ENCODE measurements at regions not wholly inside any gene's neighbourhood (a gene's known extent, or its start where the extent isn't known, plus 50 kb on each side); places are given as distances from the start of the nearest gene placed in this dataset.
"Not testable (repeated sequence)": the region's sequence is repeated elsewhere in the genome, so short reads cannot be mapped to it uniquely, and the experiment has no call there.

- no peak overlapping the region for H3K4me3 ChIP-seq (ENCODE audit: low read depth, low read length)
- DNase-seq (ENCODE audit: low read depth) = no peak
- TF ChIP-seq CTCF (conservative IDR thresholded peaks at IDR 0.05; ENCODE audit: low read depth, low read length) = peak; percentile 8
Observed at GRCh38 chr6:47180633-47181032, 129.1 kb downstream of the TNFRSF21 start.

- no peak overlapping the region for H3K4me3 ChIP-seq (ENCODE audit: low read depth, low read length)
- no peak for TF ChIP-seq CTCF (conservative IDR thresholded peaks at IDR 0.05; ENCODE audit: low read depth, low read length)
- DNase-seq (ENCODE audit: low read depth) = no peak
Observed at GRCh38 chr6:47179286-47179685, 130.4 kb downstream of the TNFRSF21 start.

- H3K4me3 ChIP-seq (ENCODE audit: low read depth, low read length) = no peak overlapping the region
- no peak for DNase-seq (ENCODE audit: low read depth)
- TF ChIP-seq CTCF (conservative IDR thresholded peaks at IDR 0.05; ENCODE audit: low read depth, low read length) = no peak
Observed at GRCh38 chr6:47175656-47176055, 133.5 kb upstream of the ADGRF1 start.

- no peak for TF ChIP-seq CTCF (conservative IDR thresholded peaks at IDR 0.05; ENCODE audit: low read depth, low read length)
- DNase-seq (ENCODE audit: low read depth) = no peak
- H3K4me3 ChIP-seq (ENCODE audit: low read depth, low read length) = no peak overlapping the region
Observed at GRCh38 chr6:47174502-47175023, 132.4 kb upstream of the ADGRF1 start.

GRCh38 chr6:47174063-47174462 is 131.9 kb upstream of the ADGRF1 start:
- not testable (repeated sequence) for DNase-seq (ENCODE audit: low read depth); H3K4me3 ChIP-seq (ENCODE audit: low read depth, low read length)

- H3K4me3 ChIP-seq (ENCODE audit: low read depth, low read length); DNase-seq (ENCODE audit: low read depth): not testable (repeated sequence)
Observed at GRCh38 chr6:47173145-47173544, 131.0 kb upstream of the ADGRF1 start.

- TF ChIP-seq CTCF (conservative IDR thresholded peaks at IDR 0.05; ENCODE audit: low read depth, low read length) = no peak
- no peak for DNase-seq (ENCODE audit: low read depth)
- no peak overlapping the region for H3K4me3 ChIP-seq (ENCODE audit: low read depth, low read length)
Observed at GRCh38 chr6:47170617-47170947, 128.4 kb upstream of the ADGRF1 start.

- no peak overlapping the region for H3K4me3 ChIP-seq (ENCODE audit: low read depth, low read length)
- peak; percentile 57 for DNase-seq (ENCODE audit: low read depth)
- no peak for TF ChIP-seq CTCF (conservative IDR thresholded peaks at IDR 0.05; ENCODE audit: low read depth, low read length)
Observed at GRCh38 chr6:47169785-47170616, 127.9 kb upstream of the ADGRF1 start.
